ENCODE measurements at regions not wholly inside any gene's neighbourhood (a gene's known extent, or its start where the extent isn't known, plus 50 kb on each side); places are given as distances from the start of the nearest gene placed in this dataset.

DNA sequence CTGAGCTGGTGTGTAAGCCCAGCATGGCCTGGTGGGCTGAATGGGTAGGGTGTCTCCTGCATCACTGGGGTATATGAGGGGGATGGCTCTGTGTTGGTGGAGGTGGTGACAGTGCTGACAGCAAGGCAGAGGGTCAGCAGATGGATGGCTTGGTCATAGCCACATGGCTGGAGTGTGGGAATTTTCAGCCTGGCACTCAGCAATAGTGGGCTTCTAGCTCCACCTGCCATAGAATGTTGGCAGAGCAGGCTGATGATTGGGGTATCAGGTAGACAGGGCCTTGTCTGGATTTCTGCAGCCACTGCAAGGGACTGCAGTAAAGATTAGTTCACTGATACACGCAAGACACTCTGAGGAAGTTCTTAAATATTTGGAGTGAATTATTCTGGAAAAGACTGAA lies 137.5 kb upstream of the BACH2 start:
- no peak for DNase-seq

GRCh38 chr6:90432937-90433336 lies 136.3 kb upstream of the BACH2 start:
- no peak for DNase-seq

GRCh38 chr6:90432041-90432775 lies 135.6 kb upstream of the BACH2 start:
- DNase-seq: no peak

- no peak for DNase-seq
These were observed 134.9 kb upstream of the BACH2 start for GRCh38 chr6:90431576-90431975.

DNA sequence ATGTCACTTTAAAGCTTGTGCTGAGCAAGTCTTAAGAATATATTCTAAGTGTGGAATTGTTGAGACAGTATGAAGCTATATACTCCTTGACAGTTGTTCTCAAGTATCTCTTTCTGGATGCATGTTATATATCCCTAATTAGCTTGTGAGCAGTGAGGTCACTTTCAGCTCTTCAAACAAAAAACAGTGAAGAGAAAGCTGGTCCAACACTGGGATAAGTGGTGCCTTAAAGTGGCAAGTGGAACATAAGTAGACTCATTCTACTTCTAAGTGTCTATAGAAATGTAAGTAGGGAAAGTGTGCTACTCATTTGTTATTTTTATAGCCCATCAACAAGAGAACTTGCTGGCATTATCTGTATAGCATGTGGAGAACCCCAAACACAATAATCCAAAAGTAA lies 133.1 kb upstream of the BACH2 start:
- DNase-seq: no peak

GRCh38 chr6:90428514-90428913 lies 131.9 kb upstream of the BACH2 start:
- DNase-seq: no peak

- DNase-seq: no peak
These were observed 128.6 kb upstream of the BACH2 start for GRCh38 chr6:90425161-90425641.

DNA sequence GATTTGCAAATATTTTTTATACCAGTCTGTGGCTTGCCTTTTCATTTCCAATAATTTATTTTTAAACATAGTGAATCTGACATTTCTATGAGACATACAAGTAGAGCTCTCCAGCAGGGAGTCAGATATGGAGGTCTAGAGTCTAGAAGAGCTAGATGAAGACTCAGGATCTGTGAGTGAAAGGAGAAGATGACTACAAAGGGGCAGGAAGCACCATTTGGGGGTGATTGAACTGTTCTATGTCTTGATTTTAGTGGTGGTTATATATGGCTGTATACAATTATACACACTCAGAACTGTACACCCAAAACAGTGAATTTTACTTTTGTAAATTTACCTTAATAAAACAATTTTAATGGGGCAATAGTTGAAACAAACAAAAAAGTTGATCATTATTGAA lies 127.9 kb upstream of the BACH2 start:
- DNase-seq: no peak

DNA sequence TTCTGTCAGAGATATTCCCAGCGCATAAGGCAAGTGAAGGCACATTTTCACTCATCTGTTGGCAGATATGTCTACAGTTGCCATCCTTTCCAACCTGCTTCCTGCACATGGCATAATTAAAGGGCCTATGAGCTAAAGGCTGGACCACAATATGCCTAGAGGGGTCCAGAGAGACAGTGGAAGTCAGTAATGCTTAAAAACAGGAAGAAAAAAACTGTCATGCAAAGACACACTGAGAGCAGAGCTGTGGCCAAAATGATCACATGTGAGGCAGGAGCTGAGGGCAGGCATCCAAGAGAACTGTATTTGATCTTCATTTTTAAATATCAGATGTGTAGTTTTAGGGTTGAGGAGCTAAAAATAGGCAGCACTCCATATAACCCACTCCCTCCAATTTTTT lies 125.0 kb upstream of the BACH2 start:
- DNase-seq: no peak

DNA sequence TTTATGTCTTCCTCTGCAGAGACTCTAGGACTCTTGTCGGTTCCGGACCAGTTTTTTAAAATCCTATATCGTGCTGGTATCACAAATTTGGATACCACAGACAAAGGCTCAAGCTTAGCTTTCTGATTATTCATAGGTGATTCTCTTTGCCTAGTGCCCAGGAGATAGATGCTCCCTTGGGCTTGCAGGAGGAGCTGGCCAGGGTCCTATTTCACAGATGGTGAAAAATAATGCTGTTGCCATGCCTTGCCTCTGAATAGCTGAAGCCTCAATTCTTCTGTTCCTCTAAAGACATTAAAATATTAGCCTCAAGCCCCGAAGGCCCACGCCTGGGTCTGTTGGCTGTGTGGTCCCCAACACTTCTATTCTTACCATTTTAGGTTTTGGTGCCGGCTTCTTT lies 123.9 kb upstream of the BACH2 start:
- no peak for DNase-seq

DNA sequence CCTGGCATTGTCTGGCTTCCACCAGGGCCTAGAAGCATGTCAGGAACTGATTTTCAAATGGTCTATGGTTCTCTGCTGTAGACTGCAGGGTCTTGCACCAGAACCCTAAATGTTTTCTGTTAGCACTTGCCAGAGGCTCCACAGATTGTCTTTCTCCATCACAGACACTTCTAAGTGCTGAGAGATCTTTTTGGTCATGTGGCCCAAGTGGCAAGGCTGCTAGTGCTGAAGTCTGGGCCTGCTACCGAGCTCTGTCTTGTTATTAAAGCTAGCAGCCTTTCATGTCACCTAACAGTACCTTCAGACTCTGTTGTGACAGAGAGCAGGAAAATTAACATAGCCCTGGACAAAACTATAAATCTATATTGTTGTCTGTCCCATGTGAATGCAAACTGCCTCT lies 120.7 kb upstream of the BACH2 start:
- DNase-seq: no peak

GRCh38 chr6:90416322-90416721 lies 119.7 kb upstream of the BACH2 start:
- DNase-seq: no peak

- no peak for DNase-seq
These were observed 118.5 kb upstream of the BACH2 start for GRCh38 chr6:90415178-90415577.

DNA sequence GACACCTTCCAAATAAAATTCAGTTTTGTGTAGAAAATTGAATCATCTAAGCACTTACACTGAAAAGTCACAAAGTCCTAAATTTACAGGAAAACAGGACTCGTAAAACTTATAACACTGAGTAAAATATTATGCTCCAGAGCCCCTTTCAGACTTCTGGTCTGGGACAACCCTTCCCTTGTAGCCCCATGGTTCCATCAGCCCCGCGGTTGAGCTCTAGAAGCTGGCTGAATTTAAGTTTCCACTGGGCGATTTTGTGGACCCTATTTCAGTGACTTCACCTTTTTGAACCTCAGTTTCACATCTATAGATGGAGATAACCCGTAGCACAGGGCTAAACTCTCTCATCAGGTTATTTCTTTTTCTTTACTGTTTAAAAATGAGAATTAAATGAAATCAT lies 117.7 kb upstream of the BACH2 start:
- no peak for DNase-seq

GRCh38 chr6:90413867-90414266 lies 117.2 kb upstream of the BACH2 start:
- peak; percentile 84 for DNase-seq

GRCh38 chr6:90413396-90413795 lies 116.8 kb upstream of the BACH2 start:
- DNase-seq: no peak

- no peak for DNase-seq
These were observed 116.1 kb upstream of the BACH2 start for GRCh38 chr6:90412538-90413369.

DNA sequence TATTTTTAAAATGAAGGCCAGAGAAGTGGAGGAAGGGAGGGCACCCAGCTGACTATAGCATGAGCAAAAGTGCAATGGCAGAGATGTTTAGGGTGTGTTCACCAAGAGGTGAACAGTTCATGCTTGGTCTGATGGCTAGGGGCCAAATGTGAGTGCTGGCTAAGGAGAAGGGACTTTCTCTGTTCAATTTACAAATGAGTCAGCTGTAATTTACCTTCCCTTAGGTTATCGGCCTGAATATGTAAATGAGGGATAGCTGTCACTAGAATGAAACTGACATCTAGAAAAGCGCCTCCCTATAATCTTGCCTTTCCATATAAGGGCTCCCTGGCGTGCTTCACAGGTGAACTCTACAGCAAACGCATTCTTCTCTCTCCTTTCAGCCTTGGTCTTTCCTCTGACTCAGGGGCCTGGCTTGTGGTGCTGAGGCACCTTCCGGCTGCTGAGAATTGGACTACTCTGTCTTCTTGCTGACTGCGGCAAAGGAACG lies 114.7 kb upstream of the BACH2 start:
- peak; percentile 21 for DNase-seq

GRCh38 chr6:90409700-90410099 lies 113.1 kb upstream of the BACH2 start:
- DNase-seq: no peak

- no peak for DNase-seq
These were observed 110.3 kb upstream of the BACH2 start for GRCh38 chr6:90406957-90407356.

DNA sequence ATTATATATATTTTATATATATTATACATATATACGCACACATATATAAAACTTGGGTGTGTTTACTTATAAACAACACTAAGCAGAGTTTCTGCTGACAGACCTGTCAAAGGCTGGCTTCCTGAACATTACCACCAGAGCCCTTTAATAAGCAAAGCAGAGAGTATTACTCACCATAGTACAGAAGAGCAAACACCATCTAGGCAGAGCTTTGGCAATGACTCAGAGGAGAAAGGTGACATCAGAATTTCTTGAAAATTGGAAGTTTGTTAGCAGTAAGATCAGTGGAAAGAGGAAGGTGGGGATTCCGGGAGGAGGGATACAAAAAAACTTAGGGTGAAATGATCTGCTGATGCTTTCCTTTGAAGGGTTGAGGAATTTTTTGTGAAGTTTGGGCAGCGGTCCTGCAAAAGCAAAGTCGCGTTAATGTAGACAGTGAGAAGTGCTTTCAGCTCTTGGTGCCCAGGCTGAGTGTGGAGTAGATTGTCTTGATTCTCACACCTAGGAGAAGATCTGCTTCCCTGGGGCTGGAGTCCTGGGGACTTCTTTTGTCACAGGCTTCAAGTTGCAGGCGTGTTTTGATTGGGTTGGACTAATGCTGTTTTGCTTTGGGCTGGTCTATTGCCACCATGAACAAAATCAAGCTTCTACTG lies 109.6 kb upstream of the BACH2 start:
- no peak for DNase-seq

DNA sequence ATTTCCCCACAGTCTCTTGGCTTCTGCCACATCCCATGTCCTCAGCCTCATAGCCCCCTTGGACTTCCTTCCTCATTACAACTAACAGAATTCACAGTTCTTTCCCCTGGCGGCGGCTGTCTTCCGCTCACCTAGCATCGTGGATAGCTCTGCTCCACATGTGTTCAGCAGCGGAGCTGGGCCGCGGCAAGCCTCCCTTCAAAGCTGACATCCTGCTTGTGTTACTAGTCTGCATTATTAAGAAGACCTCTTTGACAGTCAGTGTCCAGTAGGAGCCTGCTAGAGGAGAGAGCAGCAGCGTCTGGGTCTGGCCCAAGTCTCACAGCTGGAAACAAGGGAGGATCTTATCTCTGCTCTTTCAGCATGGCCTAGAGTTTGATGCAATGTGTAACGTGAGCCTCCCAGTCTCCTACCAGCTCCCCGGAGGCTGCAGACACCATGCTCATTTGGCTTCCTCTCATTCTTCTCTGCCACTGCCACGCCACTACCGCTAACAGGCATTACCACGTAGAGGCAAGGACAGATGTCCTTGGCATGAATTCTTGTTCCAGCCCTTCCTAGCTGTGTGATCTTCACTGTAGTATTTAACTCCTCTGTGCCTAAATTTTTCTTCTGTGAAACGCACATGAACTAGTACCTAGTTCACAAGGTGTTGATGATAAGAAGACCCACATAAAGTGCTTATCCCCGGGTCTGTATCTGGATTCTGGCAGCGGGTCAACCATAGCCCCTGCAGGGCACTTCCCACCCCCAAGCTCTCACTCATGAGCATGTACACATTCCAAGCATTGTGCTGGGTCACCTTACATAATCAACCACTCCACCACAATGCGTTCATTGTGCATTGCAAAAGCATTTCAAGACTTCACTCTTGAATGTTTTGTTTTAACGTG lies 107.1 kb upstream of the BACH2 start:
- no peak for DNase-seq

DNA sequence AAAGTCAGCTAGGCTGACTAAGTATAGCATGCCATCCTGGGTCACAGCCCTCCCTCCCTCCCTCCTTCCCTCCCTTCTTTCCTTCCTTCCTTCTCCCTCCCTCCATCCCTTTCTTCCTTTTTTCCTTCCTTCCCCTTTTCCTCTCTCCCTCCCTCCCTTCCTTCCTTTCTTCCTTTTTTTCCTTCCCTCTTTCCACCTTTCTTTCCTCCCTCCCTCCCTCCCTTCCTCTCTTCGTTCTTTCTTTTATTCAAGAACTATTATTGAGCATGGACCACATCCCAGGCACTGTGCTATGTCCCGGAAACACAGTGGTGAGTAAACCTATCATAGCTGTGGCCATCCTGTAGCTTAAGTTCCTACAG lies 106.2 kb upstream of the BACH2 start:
- no peak for DNase-seq
